GM18526 (cell line): ENCODE measurements at regions not wholly inside any gene's neighbourhood (a gene's known extent, or its start where the extent isn't known, plus 50 kb on each side); places are given as distances from the start of the nearest gene placed in this dataset.

Source experiments
- POLR2A ChIP-seq: IDR thresholded peaks from 3 replicates; pipeline ENCODE4 v1.6.1; 2011; ENCODE audit not compliant: insufficient read length; ENCODE audit errors: extremely low read depth

- no peak for TF ChIP-seq POLR2A
These were observed 848.2 kb downstream of the BRD1 start for GRCh38 chr22:48979482-48979881.

GRCh38 chr22:48976556-48977535, 850.8 kb downstream of the BRD1 start:
- no peak for TF ChIP-seq POLR2A

GRCh38 chr22:48975886-48976285, 851.8 kb downstream of the BRD1 start:
- no peak for TF ChIP-seq POLR2A

GRCh38 chr22:48975316-48975741, 852.3 kb downstream of the BRD1 start:
- TF ChIP-seq POLR2A, result no peak

- no peak for TF ChIP-seq POLR2A
These were observed 853.0 kb downstream of the BRD1 start for GRCh38 chr22:48974443-48975315.

- no peak for TF ChIP-seq POLR2A
These were observed 854.0 kb downstream of the BRD1 start for GRCh38 chr22:48973694-48974041.

GRCh38 chr22:48972979-48973693, 854.5 kb downstream of the BRD1 start:
- no peak for TF ChIP-seq POLR2A

- no peak for TF ChIP-seq POLR2A
These were observed 859.3 kb downstream of the BRD1 start for GRCh38 chr22:48968201-48968959.

- no peak for TF ChIP-seq POLR2A
These were observed 864.3 kb downstream of the BRD1 start for GRCh38 chr22:48963405-48963804.

- TF ChIP-seq POLR2A, result no peak
These were observed 866.0 kb downstream of the BRD1 start for GRCh38 chr22:48961705-48962104.

- no peak for TF ChIP-seq POLR2A
These were observed 866.6 kb downstream of the BRD1 start for GRCh38 chr22:48960980-48961660.

- no peak for TF ChIP-seq POLR2A
These were observed 867.1 kb downstream of the BRD1 start for GRCh38 chr22:48960576-48960975.

- no peak for TF ChIP-seq POLR2A
These were observed 868.2 kb downstream of the BRD1 start for GRCh38 chr22:48959496-48959895.

GRCh38 chr22:48957987-48958321, 869.7 kb downstream of the BRD1 start:
- TF ChIP-seq POLR2A, result no peak

- TF ChIP-seq POLR2A, result no peak
These were observed 870.2 kb downstream of the BRD1 start for GRCh38 chr22:48957311-48957986.
